H7 (cell line): ENCODE measurements at regions not wholly inside any gene's neighbourhood (a gene's known extent, or its start where the extent isn't known, plus 50 kb on each side); places are given as distances from the start of the nearest gene placed in this dataset.
"Not testable (repeated sequence)": the region's sequence is repeated elsewhere in the genome, so short reads cannot be mapped to it uniquely, and the experiment has no call there.

Experiments used
- DNase-seq: peaks from one replicate; pipeline ENCODE4 v3.0.0; 2012
- H3K27me3 ChIP-seq: 2 replicates; pipeline ENCODE4 v1.6.0; 2011; ENCODE audit warnings: mild to moderate bottlenecking, low read length; ENCODE audit not compliant: control insufficient read depth, insufficient read depth
- H3K36me3 ChIP-seq: replicated peaks from 2 replicates; pipeline ENCODE4 v1.5.1; 2011; ENCODE audit warnings: low read length; ENCODE audit not compliant: control insufficient read depth, insufficient read depth
- H3K4me3 ChIP-seq: 2 replicates; pipeline ENCODE4 v1.5.1; 2011; ENCODE audit warnings: low read depth, mild to moderate bottlenecking, control low read depth, low read length, moderate library complexity; ENCODE audit not compliant: insufficient read depth

GRCh38 chr18:53859764-53860163 is 364.7 kb downstream of the MBD2 start:
- H3K27me3 ChIP-seq, result no peaks in the 10 kb centered on the region
- H3K36me3 ChIP-seq, result no peaks in the 10 kb centered on the region
- H3K4me3 ChIP-seq, result no peak overlapping the region
- no peak for DNase-seq

- Histone ChIP-seq H3K4me3 (no peak overlapping the region), H3K36me3 (no peaks in the 10 kb centered on the region), H3K27me3 (no peaks in the 10 kb centered on the region)
- peak; percentile 36 for DNase-seq
These were observed 373.6 kb downstream of the MBD2 start for GRCh38 chr18:53850902-53851301.

- no peaks in the 10 kb centered on the region for H3K36me3 ChIP-seq
- no peak overlapping the region for H3K4me3 ChIP-seq
- no peak for DNase-seq
- H3K27me3 ChIP-seq, result no peaks in the 10 kb centered on the region
These were observed 380.7 kb downstream of the MBD2 start for GRCh38 chr18:53843763-53844162.

- no peak for DNase-seq
- Histone ChIP-seq H3K36me3 (no peaks in the 10 kb centered on the region), H3K27me3 (no peaks in the 10 kb centered on the region), H3K4me3 (no peak overlapping the region)
These were observed 381.2 kb downstream of the MBD2 start for GRCh38 chr18:53843113-53843760.

GRCh38 chr18:53838746-53839145 is 385.7 kb downstream of the MBD2 start:
- Histone ChIP-seq H3K4me3 (no peak overlapping the region), H3K36me3 (no peaks in the 10 kb centered on the region), H3K27me3 (no peaks in the 10 kb centered on the region)
- no peak for DNase-seq

- H3K36me3 ChIP-seq, DNase-seq, H3K27me3 ChIP-seq, H3K4me3 ChIP-seq: not testable (repeated sequence)
These were observed 403.3 kb downstream of the MBD2 start for GRCh38 chr18:53821141-53821540.

GRCh38 chr18:53819671-53820070 is 404.8 kb downstream of the MBD2 start:
- Histone ChIP-seq H3K36me3 (no peaks in the 10 kb centered on the region), H3K27me3 (no peaks in the 10 kb centered on the region), H3K4me3 (no peak overlapping the region)
- no peak for DNase-seq

GRCh38 chr18:53819174-53819573 is 405.3 kb downstream of the MBD2 start:
- DNase-seq, result no peak
- Histone ChIP-seq H3K4me3 (no peak overlapping the region), H3K27me3 (no peaks in the 10 kb centered on the region), H3K36me3 (no peaks in the 10 kb centered on the region)

GRCh38 chr18:53817976-53818950 is 406.2 kb downstream of the MBD2 start:
- Histone ChIP-seq H3K27me3 (no peaks in the 10 kb centered on the region), H3K36me3 (no peaks in the 10 kb centered on the region), H3K4me3 (no peak overlapping the region)
- no peak for DNase-seq

GRCh38 chr18:53800171-53800570 is 424.3 kb downstream of the MBD2 start:
- no peak for DNase-seq
- Histone ChIP-seq H3K27me3 (no peaks in the 10 kb centered on the region), H3K4me3 (no peak overlapping the region), H3K36me3 (no peaks in the 10 kb centered on the region)

GRCh38 chr18:53799134-53799533 is 425.3 kb downstream of the MBD2 start:
- Histone ChIP-seq H3K36me3 (no peaks in the 10 kb centered on the region), H3K4me3 (no peak overlapping the region), H3K27me3 (no peaks in the 10 kb centered on the region)
- no peak for DNase-seq

GRCh38 chr18:53798516-53798915 is 426.0 kb downstream of the MBD2 start:
- no peaks in the 10 kb centered on the region for H3K27me3 ChIP-seq
- DNase-seq, result no peak
- no peaks in the 10 kb centered on the region for H3K36me3 ChIP-seq
- no peak overlapping the region for H3K4me3 ChIP-seq

- Histone ChIP-seq H3K36me3 (no peaks in the 10 kb centered on the region), H3K4me3 (no peak overlapping the region), H3K27me3 (no peaks in the 10 kb centered on the region)
- no peak for DNase-seq
These were observed 426.4 kb downstream of the MBD2 start for GRCh38 chr18:53797998-53798495.

- H3K4me3 ChIP-seq, result no peak overlapping the region
- DNase-seq, result no peak
- H3K36me3 ChIP-seq, result no peaks in the 10 kb centered on the region
- no peaks in the 10 kb centered on the region for H3K27me3 ChIP-seq
These were observed 428.3 kb downstream of the MBD2 start for GRCh38 chr18:53796040-53796729.
